GM18498 (cell line): ENCODE measurements at regions not wholly inside any gene's neighbourhood (a gene's known extent, or its start where the extent isn't known, plus 50 kb on each side); places are given as distances from the start of the nearest gene placed in this dataset.

Experiments
- ATAC-seq: cut with Tn5 transposase; IDR thresholded peaks from one replicate; pipeline ENCODE4 v1.9.1; 2021; ENCODE audit warnings: mild to moderate bottlenecking, moderate library complexity; ENCODE audit not compliant: unreplicated experiment

DNA sequence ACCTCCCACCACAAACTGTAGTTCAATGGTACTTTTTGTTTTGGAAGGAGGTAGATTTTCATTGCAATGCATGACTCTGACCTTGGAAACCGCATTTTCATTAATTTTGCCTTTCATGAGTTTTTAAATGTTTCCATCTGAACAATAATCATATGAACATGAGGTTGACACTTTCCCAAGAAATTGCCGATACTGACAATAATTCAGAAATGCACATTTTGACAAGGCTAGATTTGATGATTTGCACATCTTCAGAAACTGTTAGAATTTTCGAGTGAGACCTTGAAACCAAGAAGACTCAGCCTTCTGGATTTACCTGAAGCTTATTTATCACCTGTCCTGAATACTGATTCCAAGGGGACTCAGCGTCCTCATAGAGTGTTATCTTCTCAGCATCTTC, 93.8 kb upstream of the NTRK2 start:
- no peak for ATAC-seq

DNA sequence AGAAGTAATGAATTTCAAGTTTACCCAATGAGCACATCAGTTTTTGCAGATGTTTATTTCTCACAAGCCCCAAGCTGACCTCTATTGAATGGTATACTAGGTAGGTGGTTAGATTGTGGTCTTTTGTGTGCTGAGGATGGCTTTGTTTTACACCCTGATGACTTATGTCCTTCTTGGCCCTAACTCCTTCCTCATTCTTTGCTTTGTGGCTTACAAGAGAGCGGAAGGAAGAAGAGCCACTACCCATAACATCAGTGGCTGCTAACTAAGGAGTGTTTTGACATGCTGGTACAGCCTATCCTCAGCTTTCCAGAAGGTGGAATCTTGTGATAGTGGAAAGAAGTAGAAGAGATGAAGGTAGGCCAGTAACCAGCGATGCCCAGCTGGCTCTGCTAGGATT, 85.7 kb upstream of the NTRK2 start:
- ATAC-seq, result no peak

DNA sequence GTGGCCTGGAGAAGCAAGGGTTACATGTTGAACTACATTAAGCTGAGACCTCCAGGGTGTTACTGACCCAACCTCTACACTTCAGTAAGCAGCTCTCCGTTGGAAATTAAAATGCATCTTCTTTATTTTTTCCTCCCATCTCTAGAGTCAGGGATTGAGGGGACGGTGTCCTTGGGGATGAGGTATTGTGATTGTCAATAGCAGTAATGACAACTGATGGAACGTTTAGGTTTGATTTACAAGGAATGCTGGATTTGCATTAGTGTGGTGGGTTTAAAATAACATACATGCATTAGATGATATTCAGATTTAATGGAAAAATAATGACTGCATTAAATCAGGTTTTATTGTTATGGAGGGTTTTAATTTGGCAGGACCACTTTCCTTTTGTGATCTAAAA, 82.9 kb upstream of the NTRK2 start:
- ATAC-seq, result no peak

DNA sequence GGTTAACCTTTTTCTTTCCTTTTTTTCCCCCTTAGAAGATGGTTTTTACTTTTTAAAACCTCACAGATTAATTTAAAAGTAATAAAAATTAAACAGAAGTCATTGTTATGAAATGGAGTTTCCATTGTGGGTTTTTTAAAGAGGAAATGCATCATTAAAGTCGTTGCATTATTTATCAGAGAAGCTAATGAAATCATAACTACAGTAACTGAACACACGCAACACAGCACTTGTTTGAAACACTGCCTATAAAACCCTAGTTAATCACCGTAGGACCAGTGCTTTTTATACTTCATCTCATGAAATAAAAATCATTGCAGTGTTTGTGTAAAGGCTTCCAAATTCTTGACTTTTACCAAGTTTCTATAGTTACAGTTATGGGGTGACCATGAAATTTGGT, 82.4 kb upstream of the NTRK2 start:
- no peak for ATAC-seq

DNA sequence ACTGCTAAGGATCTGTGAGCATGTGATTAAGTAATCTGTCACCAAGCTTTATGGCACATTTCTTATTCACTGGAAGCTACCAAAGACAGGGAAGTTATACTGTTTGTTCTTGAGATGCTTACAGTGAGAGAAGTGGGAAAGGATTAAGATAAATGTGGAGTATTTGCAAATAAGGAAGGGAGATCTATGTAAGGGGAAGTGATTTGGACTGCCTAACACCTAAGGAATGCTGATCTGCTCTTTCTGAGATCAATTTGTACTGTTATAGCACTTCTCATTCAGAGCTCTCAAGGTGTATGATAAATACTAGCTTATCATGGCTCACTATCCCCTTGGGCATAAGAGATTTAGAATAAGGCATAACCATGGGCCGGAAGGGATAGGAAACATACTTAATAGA, 80.0 kb upstream of the NTRK2 start:
- ATAC-seq, result no peak

DNA sequence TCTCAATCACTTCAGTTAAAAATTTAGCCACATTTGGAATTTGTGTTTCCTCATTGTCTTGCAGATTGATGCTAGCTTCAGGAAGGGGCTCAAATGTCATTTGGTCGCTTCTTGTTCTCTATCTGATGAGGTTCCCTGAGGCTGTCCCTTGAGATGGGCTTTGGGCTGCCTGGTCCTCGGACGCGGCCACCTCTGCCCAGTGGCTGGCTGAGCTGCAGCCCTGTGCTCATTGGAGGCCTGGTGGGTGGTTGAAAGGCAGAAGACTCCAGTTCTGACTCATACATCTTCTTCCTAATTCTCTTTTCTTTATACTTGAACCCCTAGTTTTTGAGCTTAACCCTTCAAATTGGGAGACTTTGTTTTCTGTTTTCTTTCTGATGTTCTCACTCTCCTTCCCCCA, 78.8 kb upstream of the NTRK2 start:
- no peak for ATAC-seq

DNA sequence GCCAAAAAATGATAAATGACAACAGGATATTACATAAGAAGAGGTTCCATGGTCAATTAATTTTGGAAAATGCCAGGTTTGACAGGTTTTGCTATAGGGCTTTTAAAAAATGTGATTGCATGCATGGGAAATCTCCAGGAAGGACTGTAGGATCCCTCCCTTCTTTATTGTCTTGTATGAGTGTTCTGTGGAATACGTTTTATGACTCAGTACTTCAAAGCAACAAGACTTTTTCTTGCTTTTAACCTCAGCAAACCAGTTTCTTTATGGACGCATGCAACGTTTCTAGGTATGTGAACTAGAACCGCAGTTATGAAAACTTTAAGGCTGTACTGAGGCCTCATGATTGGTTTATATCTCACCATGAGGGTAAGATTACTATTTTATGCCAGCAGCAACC, 76.6 kb upstream of the NTRK2 start:
- no peak for ATAC-seq

DNA sequence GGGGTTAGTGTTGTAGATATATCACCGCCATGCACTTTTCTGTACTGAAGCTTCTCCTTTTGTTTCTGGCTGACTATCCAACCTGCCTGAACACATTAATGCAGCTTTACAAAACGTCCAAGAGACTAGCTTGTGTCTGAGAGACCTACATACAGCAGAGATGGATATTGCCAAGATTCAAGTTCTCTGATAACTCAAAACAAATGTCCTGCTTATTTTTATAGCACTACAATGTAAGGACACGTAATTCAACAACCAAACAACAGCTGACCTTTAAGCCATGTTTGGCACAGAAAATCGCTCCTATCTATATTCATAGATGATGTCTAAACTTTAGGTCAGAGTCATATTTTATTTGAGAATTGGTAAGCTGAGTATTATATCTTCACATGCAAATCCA, 76.2 kb upstream of the NTRK2 start:
- ATAC-seq, result no peak

DNA sequence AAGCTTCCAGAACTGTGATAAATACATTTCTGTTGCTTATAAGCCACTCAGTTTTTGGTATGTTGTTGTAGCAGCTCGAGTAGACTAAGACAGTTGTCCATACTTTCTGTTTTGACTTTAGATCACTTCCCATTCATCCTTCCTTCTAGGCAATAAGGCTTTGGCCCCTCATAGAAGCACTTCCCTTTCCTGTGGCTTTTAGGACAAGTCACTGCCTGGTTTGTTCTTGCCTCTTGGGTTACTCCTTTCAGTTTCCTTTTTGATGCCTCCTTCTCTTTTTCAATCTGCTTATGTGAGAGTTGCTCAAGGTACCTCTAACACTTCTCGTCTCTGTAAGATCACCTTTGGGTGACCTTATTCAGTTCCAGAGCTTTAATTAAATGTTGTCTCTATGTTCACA, 72.4 kb upstream of the NTRK2 start:
- peak; percentile 97 for ATAC-seq

DNA sequence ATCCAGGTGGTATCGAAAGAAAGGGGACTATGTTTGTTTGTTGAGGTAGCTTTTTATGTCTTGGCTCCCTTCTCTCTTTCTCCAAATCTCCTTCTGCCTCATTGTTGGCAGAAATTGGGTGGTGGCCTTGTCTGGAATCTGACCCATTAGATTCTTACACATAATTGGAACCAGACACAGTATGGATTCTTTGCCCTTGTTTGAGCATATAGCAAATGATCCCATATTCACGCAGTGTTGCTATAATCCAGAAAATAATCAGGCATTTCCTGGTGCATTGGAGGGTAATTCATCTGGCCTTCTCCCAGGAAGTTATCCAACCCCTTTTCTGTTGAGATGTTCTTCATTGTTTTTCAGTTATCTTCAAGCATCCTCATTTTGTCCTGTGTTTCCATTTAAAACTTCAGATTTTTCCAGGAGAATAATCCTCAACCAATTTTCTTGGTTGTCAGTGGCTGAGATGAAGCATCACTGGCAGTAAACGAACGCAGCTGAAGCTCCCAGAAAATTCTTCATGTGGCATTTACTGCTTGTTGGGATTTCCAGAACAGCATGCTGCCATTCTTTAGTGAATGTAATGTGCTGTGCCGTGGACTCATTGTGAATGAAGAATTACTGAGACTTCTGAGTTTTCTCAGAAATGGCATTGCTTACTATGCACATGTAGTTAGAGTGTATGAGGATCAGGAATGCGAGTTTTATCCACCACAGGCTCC, 70.5 kb upstream of the NTRK2 start:
- ATAC-seq, result no peak

DNA sequence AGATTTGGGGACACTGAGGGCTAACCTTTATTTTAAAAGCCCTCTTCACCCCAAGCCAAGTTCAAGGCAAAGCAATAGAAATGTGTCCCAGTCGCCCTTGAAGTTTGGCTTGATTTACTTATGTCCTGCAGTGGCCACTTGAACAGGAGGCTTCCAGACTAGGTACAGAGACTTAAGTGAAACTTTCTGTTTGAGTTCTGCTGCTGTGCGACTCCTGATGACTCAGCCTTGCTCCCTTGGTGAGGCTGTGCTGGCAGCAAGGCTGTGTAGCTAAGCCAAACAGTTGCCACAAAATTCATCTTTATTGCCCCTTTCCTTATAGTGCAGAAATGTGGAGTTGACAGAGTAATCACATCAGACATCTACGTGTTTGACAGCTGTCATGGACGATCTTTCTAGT, 68.8 kb upstream of the NTRK2 start:
- no peak for ATAC-seq

DNA sequence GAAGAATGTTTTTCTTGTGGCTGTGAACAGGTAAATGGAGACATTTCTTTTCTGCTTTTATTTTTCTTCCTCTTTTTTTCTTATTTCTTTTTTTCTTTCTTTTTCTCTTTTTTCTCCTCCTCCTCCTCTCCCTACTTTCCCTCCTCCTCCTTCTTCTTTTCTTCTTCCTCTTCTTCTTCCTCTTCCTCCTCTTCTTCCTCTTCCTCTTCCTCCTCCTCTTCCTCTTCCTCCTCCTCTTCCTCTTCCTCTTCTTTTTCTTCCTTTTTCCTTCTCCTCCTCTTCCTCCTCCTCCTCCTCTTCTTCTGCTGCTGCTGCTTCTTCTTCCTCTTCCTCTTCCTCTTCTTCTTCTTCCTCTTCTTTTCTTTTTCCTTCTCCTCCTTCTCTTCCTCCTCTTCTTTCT, 65.3 kb upstream of the NTRK2 start:
- ATAC-seq, result no peak

DNA sequence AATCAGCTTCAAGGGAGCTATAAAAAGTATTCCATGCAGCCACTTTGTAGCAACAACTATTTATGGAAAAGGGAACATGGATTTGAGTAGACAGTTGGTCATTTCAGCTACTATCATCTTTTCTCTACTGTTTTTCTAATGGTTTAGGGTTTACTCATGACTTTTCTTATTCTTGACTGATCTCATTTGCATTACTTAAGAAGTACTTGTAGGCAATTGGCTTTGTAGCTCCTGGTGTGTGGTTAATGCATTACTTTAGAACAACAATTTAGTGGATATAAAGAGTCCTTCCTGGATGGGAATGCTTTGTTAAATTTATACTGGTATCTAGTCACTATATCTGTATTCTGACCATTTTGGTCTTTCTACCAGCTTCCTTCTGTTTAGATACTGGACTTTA, 59.8 kb upstream of the NTRK2 start:
- no peak for ATAC-seq

DNA sequence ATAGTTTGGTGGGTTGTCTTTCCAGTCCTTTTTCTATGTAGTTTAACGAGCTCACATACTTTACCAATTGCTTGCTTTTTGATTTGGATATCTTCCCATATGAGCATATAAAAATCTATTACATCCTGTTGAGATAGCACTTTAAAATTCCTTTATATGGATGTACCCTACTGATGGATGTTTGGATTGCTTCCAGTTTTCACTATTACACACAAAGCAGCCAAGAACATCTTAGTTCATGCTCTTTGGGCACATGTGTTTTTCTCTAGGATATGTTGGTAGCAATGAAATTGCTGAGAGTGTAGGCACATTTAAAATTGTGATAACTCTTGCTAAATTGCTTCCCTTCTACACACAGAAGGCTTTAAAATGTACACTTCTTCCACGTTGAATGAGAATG, 56.1 kb upstream of the NTRK2 start:
- ATAC-seq, result no peak

DNA sequence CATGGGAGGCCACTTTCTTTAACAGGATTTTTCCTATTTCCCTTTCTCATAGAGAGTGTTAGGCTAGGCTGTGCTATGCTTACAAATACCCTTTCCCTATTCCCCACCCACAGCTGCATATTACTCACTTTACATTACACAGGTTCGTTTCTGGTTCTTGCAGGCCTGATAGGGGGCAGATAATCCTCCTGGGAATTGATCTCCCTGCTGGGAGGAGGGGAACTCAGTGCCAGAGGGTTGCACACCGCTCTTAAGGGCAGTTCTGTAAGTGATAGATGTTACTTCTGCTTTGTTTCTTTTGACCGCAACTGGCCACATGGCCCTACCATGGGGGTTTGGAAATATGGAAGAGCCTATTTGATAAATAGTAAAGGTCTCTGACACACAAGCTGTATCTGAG, 54.0 kb upstream of the NTRK2 start:
- no peak for ATAC-seq

DNA sequence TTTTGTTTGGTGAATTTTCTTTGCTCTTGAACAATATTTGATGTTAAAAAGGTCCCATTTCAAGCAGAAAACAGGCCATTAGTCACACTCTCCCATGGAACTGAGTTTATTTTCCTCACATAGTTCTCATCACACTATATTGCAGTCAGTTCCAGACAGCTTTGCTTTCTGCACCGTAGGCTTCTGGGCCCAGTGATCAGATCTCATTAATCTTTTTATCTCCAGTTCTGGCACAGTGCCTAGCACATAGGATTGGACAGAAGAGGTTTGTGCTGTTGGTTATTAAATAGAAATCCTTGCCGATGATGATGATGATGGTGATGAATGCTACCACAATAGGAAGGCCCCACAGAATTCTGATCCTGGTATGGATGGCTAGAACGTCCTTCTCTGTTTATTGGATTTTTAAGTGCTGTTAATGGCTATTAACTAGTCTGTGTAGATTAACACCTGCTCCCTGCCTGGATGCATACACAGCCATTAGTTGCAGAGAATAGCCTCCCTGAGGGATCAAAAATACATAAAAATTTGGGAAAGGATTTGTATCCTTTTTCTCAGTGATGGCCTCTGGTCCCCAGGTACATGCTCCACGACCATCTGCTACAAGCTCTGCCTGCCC, 52.0 kb upstream of the NTRK2 start:
- no peak for ATAC-seq
